GM21529 (cell line): ENCODE measurements at regions not wholly inside any gene's neighbourhood (a gene's known extent, or its start where the extent isn't known, plus 50 kb on each side); places are given as distances from the start of the nearest gene placed in this dataset.
A peak's percentile ranks its signal among the peaks of the same experiment; 100 is the strongest.
"Not testable (repeated sequence)": the region's sequence is repeated elsewhere in the genome, so short reads cannot be mapped to it uniquely, and the experiment has no call there.

Experiments used
- ATAC-seq: cut with Tn5 transposase; IDR thresholded peaks from one replicate; pipeline ENCODE4 v1.9.1; 2021; ENCODE audit not compliant: unreplicated experiment

- no peak for ATAC-seq
Measured at GRCh38 chr14:86357876-86358275, 827.9 kb downstream of the FLRT2 start.

- no peak for ATAC-seq
Measured at GRCh38 chr14:86357119-86357518, 827.2 kb downstream of the FLRT2 start.

- ATAC-seq = no peak
Measured at GRCh38 chr14:86346818-86347384, 817.0 kb downstream of the FLRT2 start.

- ATAC-seq = no peak
Measured at GRCh38 chr14:86334355-86334754, 804.4 kb downstream of the FLRT2 start.

- no peak for ATAC-seq
Measured at GRCh38 chr14:86333493-86333892, 803.5 kb downstream of the FLRT2 start.

GRCh38 chr14:86331341-86331740 is 801.4 kb downstream of the FLRT2 start:
- ATAC-seq = no peak

- ATAC-seq = no peak
Measured at GRCh38 chr14:86321151-86321550, 791.2 kb downstream of the FLRT2 start.

- not testable (repeated sequence) for ATAC-seq
Measured at GRCh38 chr14:86312154-86312665, 782.3 kb downstream of the FLRT2 start.

GRCh38 chr14:86311151-86311550 is 781.2 kb downstream of the FLRT2 start:
- no peak for ATAC-seq

- no peak for ATAC-seq
Measured at GRCh38 chr14:86310611-86311010, 780.7 kb downstream of the FLRT2 start.

GRCh38 chr14:86310148-86310547 is 780.2 kb downstream of the FLRT2 start:
- ATAC-seq = no peak

GRCh38 chr14:86305058-86305457 is 775.1 kb downstream of the FLRT2 start:
- ATAC-seq = no peak

- no peak for ATAC-seq
Measured at GRCh38 chr14:86299994-86300393, 770.0 kb downstream of the FLRT2 start.

GRCh38 chr14:86296173-86296572 is 766.2 kb downstream of the FLRT2 start:
- ATAC-seq = no peak

GRCh38 chr14:86288336-86288735 is 758.4 kb downstream of the FLRT2 start:
- ATAC-seq = no peak

GRCh38 chr14:86279405-86279804 is 749.5 kb downstream of the FLRT2 start:
- no peak for ATAC-seq

- ATAC-seq = no peak
Measured at GRCh38 chr14:86257973-86258372, 728.0 kb downstream of the FLRT2 start.

- ATAC-seq = peak; percentile 67
Measured at GRCh38 chr14:86243158-86243557, 713.2 kb downstream of the FLRT2 start.

GRCh38 chr14:86237733-86238132 is 707.8 kb downstream of the FLRT2 start:
- no peak for ATAC-seq

GRCh38 chr14:86221755-86222154 is 691.8 kb downstream of the FLRT2 start:
- no peak for ATAC-seq

GRCh38 chr14:86221000-86221399 is 691.1 kb downstream of the FLRT2 start:
- no peak for ATAC-seq

GRCh38 chr14:86217523-86217922 is 687.6 kb downstream of the FLRT2 start:
- no peak for ATAC-seq

- ATAC-seq = no peak
Measured at GRCh38 chr14:86203843-86204242, 673.9 kb downstream of the FLRT2 start.
